ENCODE measurements at regions not wholly inside any gene's neighbourhood (a gene's known extent, or its start where the extent isn't known, plus 50 kb on each side); places are given as distances from the start of the nearest gene placed in this dataset.
"Not testable (repeated sequence)": the region's sequence is repeated elsewhere in the genome, so short reads cannot be mapped to it uniquely, and the experiment has no call there.

- no peak overlapping the region for H3K9ac ChIP-seq
- no peak overlapping the region for H3K4me3 ChIP-seq
- H3K27me3 ChIP-seq, result no peaks in the 10 kb centered on the region
- no peaks in the 10 kb centered on the region for H3K36me3 ChIP-seq
- H4K20me1 ChIP-seq, result no peaks in the 10 kb centered on the region
- no peak overlapping the region for H3K4me2 ChIP-seq
- H3K27ac ChIP-seq, result no peak overlapping the region
- H3K4me1 ChIP-seq, result peaks cover 5% of the 10 kb centered on the region
- no peak for TF ChIP-seq Cebpa-rat (IDR thresholded peaks at IDR 0.05)
- peaks cover 6% of the 10 kb centered on the region; the same call in 1 of the 2 replicates for H3K9me3 ChIP-seq
These were observed 146.8 kb downstream of the KCNRG start for GRCh38 chr13:50162001-50162400.

DNA sequence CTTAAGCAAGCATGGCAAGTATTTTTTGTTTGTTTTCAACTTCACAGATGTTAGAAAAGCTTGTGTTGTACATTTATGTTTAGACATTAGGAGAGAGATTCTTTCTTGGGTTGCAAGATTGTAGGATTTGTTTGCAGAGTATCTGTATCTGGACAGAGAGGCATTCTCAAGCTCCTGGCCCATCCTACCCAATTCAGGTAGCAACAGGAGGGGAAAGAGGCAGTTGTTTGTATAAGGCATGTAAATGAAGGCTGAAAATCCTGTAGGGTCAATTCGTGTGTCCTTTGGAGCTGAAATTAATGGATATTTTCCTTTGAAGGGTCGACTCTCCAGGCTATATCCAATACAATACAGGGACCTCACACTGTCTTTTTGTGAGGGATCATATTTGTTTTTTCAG, 147.3 kb downstream of the KCNRG start:
- H3K9ac ChIP-seq, result no peak overlapping the region
- H3K9me3 ChIP-seq, result peaks cover 6% of the 10 kb centered on the region; the same call in 1 of the 2 replicates
- no peaks in the 10 kb centered on the region for H3K27me3 ChIP-seq
- no peaks in the 10 kb centered on the region for H4K20me1 ChIP-seq
- no peak overlapping the region for H3K4me2 ChIP-seq
- H3K36me3 ChIP-seq, result no peaks in the 10 kb centered on the region
- no peak overlapping the region for H3K27ac ChIP-seq
- peaks cover 5% of the 10 kb centered on the region for H3K4me1 ChIP-seq
- no peak overlapping the region for H3K4me3 ChIP-seq
- no peak for TF ChIP-seq Cebpa-rat (IDR thresholded peaks at IDR 0.05)

DNA sequence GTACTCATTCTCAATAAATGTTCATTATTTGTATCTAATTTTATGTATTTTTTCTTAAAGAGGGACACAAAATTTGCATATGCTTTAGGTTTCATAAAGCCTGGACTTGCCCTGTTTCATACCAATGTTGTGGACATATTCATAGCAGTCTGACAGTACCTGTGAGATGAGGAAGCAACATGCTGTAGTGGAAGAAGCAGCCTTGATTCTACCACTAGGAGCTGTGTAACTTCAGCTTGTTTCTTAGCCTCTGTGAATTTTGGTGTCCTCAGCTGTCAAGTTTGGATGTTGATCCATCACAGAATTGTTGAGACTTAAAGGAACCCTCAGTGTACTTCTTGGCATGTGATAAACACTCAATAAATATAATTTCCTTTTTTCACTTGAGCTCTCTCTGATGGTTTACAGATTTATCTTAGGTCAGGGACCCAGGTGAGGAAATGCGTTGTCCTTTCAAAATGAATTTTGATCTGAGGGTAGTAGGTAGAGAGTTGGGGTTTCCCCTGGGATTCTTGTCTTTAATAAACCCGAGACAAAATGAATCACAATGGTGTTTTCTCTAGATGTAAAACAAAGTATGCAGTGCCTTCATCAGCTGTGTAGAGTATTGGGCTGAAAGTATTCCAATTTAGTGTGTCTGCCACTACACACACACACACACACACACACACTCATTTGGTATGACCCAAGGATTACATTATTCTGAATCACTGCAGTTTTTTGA, 152.1 kb downstream of the KCNRG start:
- peaks cover 6% of the 10 kb centered on the region; the same call in 1 of the 2 replicates for H3K9me3 ChIP-seq
- H4K20me1 ChIP-seq, result no peaks in the 10 kb centered on the region
- no peak overlapping the region for H3K4me3 ChIP-seq
- peaks cover 12% of the 10 kb centered on the region for H3K4me1 ChIP-seq
- no peak overlapping the region for H3K4me2 ChIP-seq
- H3K27me3 ChIP-seq, result no peaks in the 10 kb centered on the region
- H3K9ac ChIP-seq, result no peak overlapping the region
- TF ChIP-seq Cebpa-rat (IDR thresholded peaks at IDR 0.05), result no peak
- no peaks in the 10 kb centered on the region for H3K36me3 ChIP-seq
- H3K27ac ChIP-seq, result no peak overlapping the region

DNA sequence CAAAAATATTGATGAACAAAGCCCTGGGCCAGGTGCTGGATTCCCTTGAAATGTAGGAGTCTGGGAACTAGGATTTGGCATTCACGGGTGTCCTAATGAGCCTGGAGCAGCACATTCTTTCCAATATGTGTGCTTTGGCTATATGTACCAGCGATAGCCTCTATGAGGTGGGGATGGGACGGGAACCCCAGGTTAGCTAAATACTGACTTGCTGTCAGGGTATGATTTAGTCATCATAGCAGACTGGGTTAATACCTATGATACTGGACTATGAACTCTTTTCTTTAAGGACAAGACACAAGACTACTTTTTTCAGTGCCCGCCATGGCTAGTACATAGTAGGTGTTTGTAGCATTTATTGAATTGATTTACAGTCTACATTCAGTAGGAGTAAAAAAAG, 152.7 kb downstream of the KCNRG start:
- H3K27ac ChIP-seq, result no peak overlapping the region
- H3K4me1 ChIP-seq, result peaks cover 12% of the 10 kb centered on the region
- no peak overlapping the region for H3K4me3 ChIP-seq
- peak overlapping the region; percentile 30; the same call in 1 of the 2 replicates for H3K4me2 ChIP-seq
- H4K20me1 ChIP-seq, result no peaks in the 10 kb centered on the region
- H3K9me3 ChIP-seq, result peaks cover 6% of the 10 kb centered on the region; the same call in 1 of the 2 replicates
- H3K27me3 ChIP-seq, result no peaks in the 10 kb centered on the region
- no peak for TF ChIP-seq Cebpa-rat (IDR thresholded peaks at IDR 0.05)
- no peak overlapping the region for H3K9ac ChIP-seq
- no peaks in the 10 kb centered on the region for H3K36me3 ChIP-seq

- no peak overlapping the region for H3K9ac ChIP-seq
- H4K20me1 ChIP-seq, result no peaks in the 10 kb centered on the region
- no peaks in the 10 kb centered on the region for H3K36me3 ChIP-seq
- no peak for TF ChIP-seq Cebpa-rat (IDR thresholded peaks at IDR 0.05)
- H3K27me3 ChIP-seq, result no peaks in the 10 kb centered on the region
- no peak overlapping the region for H3K4me3 ChIP-seq
- peaks cover 6% of the 10 kb centered on the region; the same call in 1 of the 2 replicates for H3K9me3 ChIP-seq
- H3K4me2 ChIP-seq, result peak overlapping the region; percentile 30
- H3K27ac ChIP-seq, result 0 out of 2 replicates have a peak overlapping the region, but pooled peaks have one; percentile 1
- H3K4me1 ChIP-seq, result peaks cover 12% of the 10 kb centered on the region
These were observed 153.5 kb downstream of the KCNRG start for GRCh38 chr13:50168786-50169185.

DNA sequence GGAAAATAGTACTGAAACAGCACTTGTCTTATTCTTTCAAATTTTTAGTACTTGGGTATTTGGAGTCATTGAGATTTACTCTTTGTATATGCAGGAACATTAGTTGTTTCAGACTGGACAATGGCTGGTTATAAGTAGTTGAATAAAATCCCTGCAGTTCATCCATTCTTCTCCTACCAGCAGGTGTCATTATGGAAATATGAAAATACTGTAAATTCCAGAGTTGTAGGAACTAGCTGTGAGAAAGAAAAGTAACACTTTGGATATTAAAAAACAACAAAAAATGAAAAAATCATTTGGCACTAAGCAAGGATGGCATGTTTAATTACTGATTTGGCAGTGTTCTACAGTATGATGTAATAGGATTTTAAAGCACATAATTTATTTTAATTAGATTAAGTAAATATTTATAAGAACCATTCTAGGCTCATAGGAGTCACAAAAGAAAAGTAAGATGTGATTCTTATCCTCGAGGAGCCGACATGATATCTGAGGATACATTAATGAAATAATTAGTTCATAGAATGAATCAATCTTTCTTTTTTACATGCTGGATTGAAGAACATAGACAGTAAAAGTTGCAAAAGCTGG, 155.3 kb downstream of the KCNRG start:
- H3K4me3 ChIP-seq, result no peak overlapping the region
- H3K9me3 ChIP-seq, result no peaks in the 10 kb centered on the region
- no peaks in the 10 kb centered on the region for H3K36me3 ChIP-seq
- no peak for TF ChIP-seq Cebpa-rat (IDR thresholded peaks at IDR 0.05)
- H3K27me3 ChIP-seq, result no peaks in the 10 kb centered on the region
- no peaks in the 10 kb centered on the region for H4K20me1 ChIP-seq
- H3K4me1 ChIP-seq, result peaks cover 12% of the 10 kb centered on the region
- H3K9ac ChIP-seq, result no peak overlapping the region
- no peak overlapping the region for H3K27ac ChIP-seq
- H3K4me2 ChIP-seq, result no peak overlapping the region

- H4K20me1 ChIP-seq, result no peaks in the 10 kb centered on the region
- no peak overlapping the region for H3K4me2 ChIP-seq
- no peaks in the 10 kb centered on the region for H3K27me3 ChIP-seq
- no peaks in the 10 kb centered on the region for H3K36me3 ChIP-seq
- no peak overlapping the region for H3K4me3 ChIP-seq
- H3K4me1 ChIP-seq, result peaks cover 12% of the 10 kb centered on the region
- no peak overlapping the region for H3K9ac ChIP-seq
- no peaks in the 10 kb centered on the region for H3K9me3 ChIP-seq
- no peak overlapping the region for H3K27ac ChIP-seq
- TF ChIP-seq Cebpa-rat (IDR thresholded peaks at IDR 0.05), result no peak
These were observed 156.5 kb downstream of the KCNRG start for GRCh38 chr13:50171590-50172282.

- peaks cover 12% of the 10 kb centered on the region for H3K4me1 ChIP-seq
- H3K9me3 ChIP-seq, H4K20me1 ChIP-seq, H3K4me2 ChIP-seq, H3K9ac ChIP-seq, H3K27me3 ChIP-seq, H3K27ac ChIP-seq, H3K4me3 ChIP-seq, H3K36me3 ChIP-seq: not testable (repeated sequence)
- 0 out of 2 replicates have a peak, but pooled peaks have one; percentile 42 for TF ChIP-seq Cebpa-rat (IDR thresholded peaks at IDR 0.05)
These were observed 157.8 kb downstream of the KCNRG start for GRCh38 chr13:50173045-50173444.

- H3K4me1 ChIP-seq, result no peaks in the 10 kb centered on the region
- H3K4me3 ChIP-seq, result no peak overlapping the region
- H3K4me2 ChIP-seq, result no peak overlapping the region
- no peaks in the 10 kb centered on the region for H3K27me3 ChIP-seq
- H3K9ac ChIP-seq, result no peak overlapping the region
- no peaks in the 10 kb centered on the region for H3K9me3 ChIP-seq
- TF ChIP-seq Cebpa-rat (IDR thresholded peaks at IDR 0.05), result no peak
- no peaks in the 10 kb centered on the region for H3K36me3 ChIP-seq
- H4K20me1 ChIP-seq, result no peaks in the 10 kb centered on the region
- no peak overlapping the region for H3K27ac ChIP-seq
These were observed 159.4 kb downstream of the KCNRG start for GRCh38 chr13:50174630-50175029.

DNA sequence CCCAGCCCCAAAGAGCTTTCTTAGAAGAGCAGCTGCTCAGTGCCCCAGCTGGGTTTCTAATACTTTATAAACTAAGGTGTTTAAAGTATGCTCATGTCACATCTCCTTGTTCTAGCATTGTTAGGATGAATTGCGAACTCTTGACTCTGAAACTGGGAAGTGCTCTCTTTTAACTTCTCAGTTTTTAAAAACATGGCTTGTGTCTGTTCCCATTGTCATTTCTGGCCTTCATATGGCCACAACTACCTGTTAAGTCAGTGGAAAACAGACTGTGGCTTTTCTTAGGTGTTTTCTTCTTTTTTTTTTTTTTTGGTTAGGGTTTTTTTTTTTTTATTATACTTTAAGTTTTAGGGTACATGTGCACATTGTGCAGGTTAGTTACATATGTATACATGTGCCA, 164.7 kb downstream of the KCNRG start:
- no peak overlapping the region for H3K9ac ChIP-seq
- H3K36me3 ChIP-seq, result no peaks in the 10 kb centered on the region
- H3K9me3 ChIP-seq, result no peaks in the 10 kb centered on the region
- H3K27ac ChIP-seq, result no peak overlapping the region
- H3K4me3 ChIP-seq, result no peak overlapping the region
- TF ChIP-seq Cebpa-rat (IDR thresholded peaks at IDR 0.05), result no peak
- no peak overlapping the region for H3K4me2 ChIP-seq
- H4K20me1 ChIP-seq, result no peaks in the 10 kb centered on the region
- no peaks in the 10 kb centered on the region for H3K4me1 ChIP-seq
- no peaks in the 10 kb centered on the region for H3K27me3 ChIP-seq

DNA sequence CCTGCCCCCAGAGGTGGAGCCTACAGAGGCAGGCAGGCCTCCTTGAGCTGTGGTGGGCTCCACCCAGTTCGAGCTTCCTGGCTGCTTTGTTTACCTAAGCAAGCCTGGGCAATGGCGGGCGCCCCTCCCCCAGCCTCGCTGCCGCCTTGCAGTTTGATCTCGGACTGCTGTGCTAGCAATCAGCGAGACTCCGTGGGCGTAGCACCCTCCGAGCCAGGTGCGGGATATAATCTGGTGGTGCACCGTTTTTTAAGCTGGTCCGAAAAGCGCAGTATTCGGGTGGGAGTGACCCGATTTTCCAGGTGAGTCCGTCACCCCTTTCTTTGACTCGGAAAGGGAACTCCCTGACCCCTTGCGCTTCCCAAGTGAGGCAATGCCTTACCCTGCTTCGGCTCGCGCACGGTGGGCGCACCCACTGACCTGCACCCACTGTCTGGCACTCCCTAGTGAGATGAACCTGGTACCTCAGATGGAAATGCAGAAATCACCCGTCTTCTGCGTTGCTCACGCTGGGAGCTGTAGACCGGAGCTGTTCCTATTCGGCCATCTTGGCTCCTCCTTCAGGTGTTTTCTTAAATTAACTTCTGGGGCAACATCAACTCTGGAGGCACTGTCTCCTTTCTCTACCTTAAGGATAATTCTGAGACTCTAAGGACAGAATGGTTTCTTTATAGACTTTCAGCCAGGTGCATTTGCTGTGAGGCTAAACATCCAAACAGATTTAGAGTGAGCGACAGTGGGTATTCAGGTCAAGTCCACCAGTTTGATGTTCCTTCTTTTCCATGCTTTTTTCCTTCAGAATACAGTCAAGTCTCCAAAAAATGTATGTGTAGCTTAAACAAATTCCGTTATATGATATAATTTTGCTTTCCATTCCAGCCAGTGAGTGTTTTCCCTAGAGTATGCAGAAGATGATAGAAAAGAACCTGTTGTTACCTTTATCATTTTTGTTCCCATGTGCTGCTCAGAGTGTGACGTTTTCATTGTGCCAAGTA, 170.8 kb downstream of the KCNRG start:
- H4K20me1 ChIP-seq, H3K4me2 ChIP-seq, H3K4me1 ChIP-seq, H3K9ac ChIP-seq, H3K27me3 ChIP-seq, H3K4me3 ChIP-seq, H3K27ac ChIP-seq, H3K9me3 ChIP-seq, H3K36me3 ChIP-seq: not testable (repeated sequence)

Data from BLaER1 (cell line).